NB4 (cell line): ENCODE measurements at regions not wholly inside any gene's neighbourhood (a gene's known extent, or its start where the extent isn't known, plus 50 kb on each side); places are given as distances from the start of the nearest gene placed in this dataset.
"Not testable (repeated sequence)": the region's sequence is repeated elsewhere in the genome, so short reads cannot be mapped to it uniquely, and the experiment has no call there.

Experiments used
- DNase-seq: peaks from one replicate; pipeline ENCODE4 v3.0.0; 2010; ENCODE audit warnings: low read depth
- H3K4me3 ChIP-seq: one replicate; pipeline ENCODE4 v1.5.1; 2011; ENCODE audit warnings: mild to moderate bottlenecking, low read depth, low read length, moderate library complexity
- MYC ChIP-seq: IDR thresholded peaks from 2 replicates; pipeline ENCODE4 v1.6.1; 2011; ENCODE audit warnings: low read depth, low read length
- POLR2A ChIP-seq: IDR thresholded peaks from 2 replicates; pipeline ENCODE4 v1.6.1; 2011; ENCODE audit warnings: mild to moderate bottlenecking; ENCODE audit not compliant: insufficient read length; ENCODE audit errors: extremely low read depth
- TF ChIP-seq, protein P1 (sequence below): IDR thresholded peaks from 2 replicates; pipeline ENCODE4 v1.6.1; 2011; ENCODE audit warnings: low read depth, low read length
- TF ChIP-seq, protein P2 (sequence below): IDR thresholded peaks from one replicate; pipeline ENCODE4 v1.5.1; 2012; ENCODE audit warnings: low read depth, low read length

- no peak for DNase-seq
- no peak for TF ChIP-seq MYC
- TF ChIP-seq, protein P1, sequence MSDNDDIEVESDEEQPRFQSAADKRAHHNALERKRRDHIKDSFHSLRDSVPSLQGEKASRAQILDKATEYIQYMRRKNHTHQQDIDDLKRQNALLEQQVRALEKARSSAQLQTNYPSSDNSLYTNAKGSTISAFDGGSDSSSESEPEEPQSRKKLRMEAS, result no peak
- H3K4me3 ChIP-seq, result no peak overlapping the region
Measured at GRCh38 chr4:34950926-34951325, 1293.4 kb downstream of the ARAP2 start.

DNA sequence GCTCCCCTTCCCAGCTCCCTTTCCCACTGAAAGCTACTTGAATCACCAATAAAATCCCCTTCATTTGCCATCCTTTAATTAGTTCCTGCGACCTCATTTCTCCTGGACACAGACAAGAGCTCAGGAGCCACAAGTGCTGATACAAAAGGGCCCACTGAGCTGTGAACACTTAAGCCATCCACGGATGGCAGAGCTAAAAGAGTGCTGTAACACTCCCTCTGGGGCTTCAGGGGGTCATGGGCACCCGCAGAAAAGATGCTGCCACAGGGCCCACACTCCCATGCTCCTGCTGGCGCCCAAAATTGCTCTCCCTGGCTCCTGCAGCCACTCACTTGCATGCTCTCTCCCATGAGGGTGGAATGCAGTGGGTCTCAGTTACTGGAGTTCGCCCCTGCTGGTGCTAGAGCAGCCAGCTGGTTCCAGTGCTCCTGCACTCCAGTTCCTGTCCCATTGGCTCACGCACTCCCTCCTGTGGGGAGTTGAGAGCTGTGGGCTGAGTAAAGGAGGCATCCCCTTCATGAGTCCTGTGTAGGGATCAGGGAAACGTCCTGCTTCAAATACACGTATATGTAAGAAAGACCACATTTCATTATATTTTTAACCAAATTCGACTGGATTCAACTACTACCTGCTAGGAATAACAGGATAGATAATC, 1291.0 kb downstream of the ARAP2 start:
- TF ChIP-seq POLR2A, result no peak
- TF ChIP-seq, protein P2, sequence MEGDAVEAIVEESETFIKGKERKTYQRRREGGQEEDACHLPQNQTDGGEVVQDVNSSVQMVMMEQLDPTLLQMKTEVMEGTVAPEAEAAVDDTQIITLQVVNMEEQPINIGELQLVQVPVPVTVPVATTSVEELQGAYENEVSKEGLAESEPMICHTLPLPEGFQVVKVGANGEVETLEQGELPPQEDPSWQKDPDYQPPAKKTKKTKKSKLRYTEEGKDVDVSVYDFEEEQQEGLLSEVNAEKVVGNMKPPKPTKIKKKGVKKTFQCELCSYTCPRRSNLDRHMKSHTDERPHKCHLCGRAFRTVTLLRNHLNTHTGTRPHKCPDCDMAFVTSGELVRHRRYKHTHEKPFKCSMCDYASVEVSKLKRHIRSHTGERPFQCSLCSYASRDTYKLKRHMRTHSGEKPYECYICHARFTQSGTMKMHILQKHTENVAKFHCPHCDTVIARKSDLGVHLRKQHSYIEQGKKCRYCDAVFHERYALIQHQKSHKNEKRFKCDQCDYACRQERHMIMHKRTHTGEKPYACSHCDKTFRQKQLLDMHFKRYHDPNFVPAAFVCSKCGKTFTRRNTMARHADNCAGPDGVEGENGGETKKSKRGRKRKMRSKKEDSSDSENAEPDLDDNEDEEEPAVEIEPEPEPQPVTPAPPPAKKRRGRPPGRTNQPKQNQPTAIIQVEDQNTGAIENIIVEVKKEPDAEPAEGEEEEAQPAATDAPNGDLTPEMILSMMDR, result peak; percentile 15
- no peak overlapping the region for H3K4me3 ChIP-seq
- DNase-seq, result peak; percentile 19

DNA sequence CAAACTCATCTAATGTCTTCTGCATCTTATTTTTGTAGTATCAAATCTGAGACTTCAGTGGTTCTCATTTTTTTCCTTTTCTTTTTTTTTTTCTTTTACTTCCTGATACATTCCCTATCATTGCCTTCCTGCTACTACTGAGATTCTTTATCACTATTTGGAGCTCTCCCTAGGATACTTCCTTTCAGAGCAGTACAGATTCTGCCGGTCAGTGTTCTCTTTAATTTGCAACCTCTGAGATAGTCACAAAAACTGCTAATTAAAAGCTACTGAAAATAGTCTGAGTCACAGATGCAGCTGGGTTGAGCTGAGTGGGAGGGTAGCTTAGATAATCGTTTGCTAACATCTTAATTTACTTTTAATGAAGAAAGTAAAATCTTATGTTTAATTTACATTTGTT, 1279.7 kb downstream of the ARAP2 start:
- no peak for TF ChIP-seq MYC
- TF ChIP-seq, protein P2, result no peak
- TF ChIP-seq, protein P1, result no peak
- TF ChIP-seq POLR2A, result no peak
- H3K4me3 ChIP-seq, result no peak overlapping the region
- no peak for DNase-seq

- DNase-seq, result no peak
- no peak for TF ChIP-seq MYC
- no peak for TF ChIP-seq POLR2A
- TF ChIP-seq, protein P1, result no peak
- TF ChIP-seq, protein P2, result no peak
Measured at GRCh38 chr4:34972189-34972588, 1272.1 kb downstream of the ARAP2 start.

GRCh38 chr4:34973650-34974312, 1270.5 kb downstream of the ARAP2 start:
- no peak for DNase-seq
- TF ChIP-seq, protein P1, result no peak
- TF ChIP-seq POLR2A (no peak), MYC (no peak)
- TF ChIP-seq, protein P2, result no peak
- H3K4me3 ChIP-seq, result no peak overlapping the region

More at GRCh38 chr4:34972189-34972588, 1272.1 kb downstream of the ARAP2 start:
- H3K4me3 ChIP-seq, result no peak overlapping the region

GRCh38 chr4:34974313-34974680, 1270.0 kb downstream of the ARAP2 start:
- DNase-seq, result no peak
- TF ChIP-seq POLR2A, result no peak
- no peak for TF ChIP-seq MYC
- TF ChIP-seq, protein P1, result no peak
- TF ChIP-seq, protein P2, result no peak
- no peak overlapping the region for H3K4me3 ChIP-seq

GRCh38 chr4:35021222-35021621, 1223.1 kb downstream of the ARAP2 start:
- not testable (repeated sequence) for DNase-seq, H3K4me3 ChIP-seq
